Dermis blood vessel endothelial cell (primary cell): ENCODE measurements at regions not wholly inside any gene's neighbourhood (a gene's known extent, or its start where the extent isn't known, plus 50 kb on each side); places are given as distances from the start of the nearest gene placed in this dataset.

Experiments
- DNase-seq: peaks from one replicate; pipeline ENCODE4 v3.0.0; 2010

DNA sequence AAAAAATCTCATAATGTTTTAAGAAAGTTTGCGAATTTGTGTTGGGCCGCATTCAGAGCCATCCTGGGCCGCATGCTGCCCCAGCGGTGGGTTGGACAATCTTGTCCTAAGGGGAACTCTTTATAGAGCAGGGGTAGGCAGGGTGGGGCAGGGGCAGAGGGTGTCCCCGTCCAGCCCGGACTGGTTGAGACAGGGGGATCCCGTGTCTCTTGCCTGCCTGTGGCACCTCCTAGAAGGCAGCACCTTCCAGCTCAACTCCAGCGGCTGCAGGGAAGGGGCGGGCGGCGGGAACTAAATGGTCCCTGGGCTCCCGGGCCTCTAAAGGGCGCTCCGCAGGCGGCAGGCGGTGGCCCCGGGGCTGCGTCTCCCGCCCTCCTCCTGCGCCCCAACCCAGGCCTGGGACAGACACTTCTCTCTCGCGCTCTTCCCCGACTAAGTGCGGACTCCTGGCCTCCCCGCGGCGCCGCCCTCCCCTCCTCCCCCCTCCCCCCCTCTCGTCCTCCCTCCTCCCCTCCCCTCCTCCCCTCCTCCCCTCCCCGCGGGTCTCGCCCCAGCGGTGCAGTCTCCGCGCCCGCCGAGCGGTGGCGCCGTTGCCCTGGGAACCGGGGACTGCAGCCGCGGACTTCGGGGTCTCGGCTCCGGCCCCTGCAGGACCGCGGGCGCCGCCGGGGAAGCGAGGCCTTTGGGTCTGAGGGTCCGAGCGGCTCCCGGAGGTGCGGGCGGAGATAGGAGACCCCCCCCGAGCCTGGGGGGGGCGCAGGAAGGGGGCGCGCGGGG lies 132.6 kb downstream of the MRPL36 start:
- peak; percentile 30 for DNase-seq

DNA sequence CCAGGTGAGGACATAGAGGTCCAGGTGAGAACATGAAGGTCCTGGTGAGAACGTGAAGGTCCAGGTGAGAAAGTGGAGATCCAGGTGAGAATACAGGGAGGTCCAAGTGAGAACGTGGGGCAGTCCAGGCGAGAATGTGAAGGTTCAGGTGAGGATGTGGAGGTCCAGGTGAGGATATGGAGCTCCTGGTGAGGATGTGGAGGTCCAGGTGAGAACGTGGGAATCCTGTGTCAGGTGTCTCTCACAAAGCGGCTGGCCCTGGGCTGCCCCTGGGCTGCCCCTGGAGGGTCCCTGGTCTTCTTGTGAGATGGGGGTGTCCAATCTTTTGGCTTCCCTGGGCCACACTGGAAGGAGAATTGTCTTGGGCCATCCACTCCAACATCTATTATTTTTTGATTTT lies 133.4 kb downstream of the MRPL36 start:
- DNase-seq, result no peak

DNA sequence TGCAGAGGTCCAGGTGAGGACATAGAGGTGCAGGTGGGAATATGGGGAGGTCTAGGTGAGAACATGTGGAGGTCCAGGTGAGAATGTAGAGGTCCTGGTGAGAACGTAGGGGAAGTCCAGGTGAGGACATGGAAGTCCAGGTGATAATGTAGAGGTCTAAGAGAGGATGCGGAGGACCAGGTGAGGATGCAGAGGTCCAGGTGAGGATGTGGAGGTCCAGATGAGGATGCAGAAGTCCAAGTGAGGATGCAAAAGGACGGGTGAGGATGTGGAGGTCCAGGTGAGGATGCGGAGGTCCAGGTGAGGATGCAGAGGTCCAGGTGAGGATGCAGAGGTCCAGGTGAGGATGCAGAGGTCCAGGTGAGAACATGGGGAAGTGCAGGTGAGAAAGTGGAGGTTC lies 133.8 kb downstream of the MRPL36 start:
- no peak for DNase-seq

DNA sequence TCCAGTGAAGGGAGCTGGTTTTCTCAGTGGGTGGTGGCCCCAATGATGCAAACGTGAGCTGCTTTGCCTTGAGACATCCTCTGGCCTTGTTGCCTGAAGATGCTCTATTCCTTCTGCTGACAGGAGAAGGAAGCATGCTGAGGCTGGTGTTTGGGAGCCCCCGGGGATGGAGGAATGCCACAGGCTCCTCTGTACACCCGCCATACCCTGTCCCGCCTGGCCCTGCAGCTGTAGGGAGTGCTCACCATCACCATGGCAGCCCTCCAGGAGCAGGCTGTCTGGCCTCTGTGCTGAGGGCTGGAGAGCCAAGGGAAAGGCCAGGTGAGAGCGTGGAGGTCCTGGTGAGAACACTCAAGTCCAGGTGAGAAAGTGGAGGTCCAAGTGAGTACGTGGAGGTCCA lies 134.4 kb downstream of the MRPL36 start:
- DNase-seq, result no peak

DNA sequence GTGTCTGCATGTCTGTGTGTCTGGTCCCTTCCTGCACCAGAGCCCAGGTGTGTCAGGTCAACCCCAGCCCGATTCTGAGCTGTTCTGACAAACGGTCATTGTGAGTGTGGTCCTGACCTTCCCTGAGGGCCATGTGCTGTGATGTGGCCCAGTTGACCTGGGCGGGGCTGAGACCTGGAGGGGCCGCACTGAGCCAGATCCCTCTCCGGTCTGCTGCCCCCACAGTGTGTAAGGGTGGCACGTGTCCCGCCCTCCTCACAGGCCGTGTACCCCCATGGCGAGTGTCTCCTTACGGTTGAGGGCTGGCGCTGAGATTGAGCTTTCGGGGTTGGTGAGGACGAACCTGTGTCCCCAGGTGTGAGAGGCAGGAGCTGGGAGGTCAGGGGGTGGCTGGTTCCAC lies 136.5 kb downstream of the MRPL36 start:
- no peak for DNase-seq

DNA sequence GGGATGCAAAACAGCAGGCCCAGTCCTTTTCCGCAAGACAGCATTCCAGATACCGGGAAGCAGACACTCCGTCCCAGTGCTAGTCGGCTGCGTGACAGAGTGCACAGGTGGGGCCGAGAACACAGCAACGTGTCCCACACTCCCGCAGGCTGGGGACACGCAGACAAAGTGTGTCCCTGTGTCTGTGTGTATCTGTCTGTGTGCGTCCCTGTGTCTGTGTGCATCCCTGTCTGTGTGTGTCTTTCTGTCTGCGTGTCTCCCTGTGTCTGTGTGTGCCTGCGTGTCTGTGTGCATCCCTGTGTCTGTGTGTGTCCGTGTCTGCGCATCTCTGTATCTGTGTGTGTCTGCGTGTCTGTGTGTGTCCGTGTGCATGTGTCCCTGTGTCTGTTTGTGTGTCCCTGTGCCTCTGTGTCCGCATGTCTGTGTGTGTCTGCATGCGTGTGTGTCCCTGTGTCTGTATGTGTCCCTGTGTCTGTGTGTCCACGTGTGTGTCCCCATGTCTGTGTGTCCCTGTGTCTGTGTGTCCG lies 137.0 kb downstream of the MRPL36 start:
- DNase-seq, result no peak

DNA sequence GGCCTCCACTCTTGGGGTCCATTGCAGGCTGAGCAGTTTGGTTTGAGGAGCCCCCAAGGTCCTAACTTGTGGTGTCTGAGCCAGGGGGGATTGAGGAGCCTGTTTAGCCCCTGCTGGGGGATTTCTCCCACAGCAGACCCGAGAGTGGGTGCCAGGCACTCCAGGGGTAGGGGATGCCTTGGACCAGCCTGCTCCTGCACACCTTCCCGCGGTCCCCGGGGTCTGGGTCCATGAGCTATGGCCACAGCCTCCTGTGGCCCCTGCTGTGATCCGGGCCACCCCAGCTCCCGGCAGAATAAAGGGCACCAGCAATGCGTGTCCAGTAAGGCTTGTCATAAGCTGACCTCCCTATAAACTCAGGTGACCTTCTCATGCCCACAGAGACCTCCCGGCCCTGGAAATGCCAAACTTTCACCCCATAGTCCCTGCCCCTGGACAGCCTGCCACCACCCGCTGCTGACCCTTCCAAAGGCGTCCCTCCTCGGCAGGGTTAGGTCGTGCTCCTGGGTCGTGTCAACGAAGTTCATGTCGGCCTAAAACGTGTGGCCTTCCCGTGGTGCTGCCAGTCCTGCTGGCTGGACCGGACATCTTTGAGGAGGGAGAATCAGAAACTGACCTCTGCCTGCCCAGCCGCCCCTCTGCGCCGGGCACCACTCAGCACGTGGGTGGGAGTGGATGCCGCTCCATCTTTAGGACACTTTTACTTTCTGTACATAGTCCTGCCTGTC lies 137.6 kb downstream of the MRPL36 start:
- no peak for DNase-seq

GRCh38 chr5:1661311-1661710 lies 137.6 kb upstream of the LPCAT1 start:
- no peak for DNase-seq

- DNase-seq, result no peak
These were observed 136.8 kb upstream of the LPCAT1 start for GRCh38 chr5:1660511-1660910.

DNA sequence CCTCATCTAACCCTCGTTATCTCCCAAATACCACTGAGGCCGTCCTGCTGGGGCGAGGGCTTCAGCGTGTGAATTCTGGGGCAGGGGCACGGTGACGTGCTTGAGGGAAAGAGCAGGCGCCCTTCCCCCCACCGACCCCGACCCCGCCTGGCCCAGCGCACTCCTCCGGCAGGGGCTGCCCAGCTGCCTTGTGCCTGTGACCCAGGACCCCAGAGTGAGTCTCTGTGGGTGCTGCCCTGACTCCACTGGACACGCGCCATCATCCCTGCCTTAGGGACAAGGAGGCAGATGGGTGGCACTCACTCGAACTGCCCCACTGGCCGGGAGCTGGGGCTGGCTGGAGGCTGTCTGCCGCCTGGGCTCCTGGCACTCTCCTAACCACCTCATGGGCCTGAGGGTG lies 136.2 kb upstream of the LPCAT1 start:
- no peak for DNase-seq

- DNase-seq, result no peak
These were observed 135.6 kb upstream of the LPCAT1 start for GRCh38 chr5:1659100-1659981.

- DNase-seq, result no peak
These were observed 134.9 kb upstream of the LPCAT1 start for GRCh38 chr5:1658665-1659064.

DNA sequence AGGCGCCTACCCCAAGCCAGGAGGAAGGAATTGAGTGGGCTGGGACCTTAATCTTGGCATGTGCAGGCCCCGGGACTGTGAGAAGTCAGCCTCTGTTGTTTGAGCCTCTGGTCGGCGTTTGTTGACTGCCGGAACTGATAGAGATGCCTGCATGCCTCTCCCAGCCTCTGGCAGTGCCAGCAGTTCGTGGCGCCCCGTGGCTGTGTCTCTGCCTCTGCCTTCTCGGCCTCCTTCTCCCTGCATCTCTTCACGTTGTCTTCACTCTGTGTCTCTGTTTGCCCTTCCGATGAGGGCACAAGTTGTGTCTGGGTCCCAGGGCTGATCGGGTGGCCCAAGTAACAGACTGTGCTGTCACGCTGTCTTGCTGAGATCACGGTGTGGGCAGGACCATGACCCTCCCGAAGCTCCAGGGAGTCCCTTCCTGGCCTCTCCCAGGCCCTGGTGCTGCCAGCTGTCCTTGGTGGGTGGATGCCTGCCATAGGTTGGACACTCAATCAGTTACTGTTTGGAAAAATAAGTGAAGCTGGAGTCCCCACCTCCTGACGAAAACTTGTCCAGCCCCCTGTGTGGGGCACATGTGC lies 133.5 kb upstream of the LPCAT1 start:
- DNase-seq, result no peak

- no peak for DNase-seq
These were observed 132.7 kb upstream of the LPCAT1 start for GRCh38 chr5:1656271-1656975.

DNA sequence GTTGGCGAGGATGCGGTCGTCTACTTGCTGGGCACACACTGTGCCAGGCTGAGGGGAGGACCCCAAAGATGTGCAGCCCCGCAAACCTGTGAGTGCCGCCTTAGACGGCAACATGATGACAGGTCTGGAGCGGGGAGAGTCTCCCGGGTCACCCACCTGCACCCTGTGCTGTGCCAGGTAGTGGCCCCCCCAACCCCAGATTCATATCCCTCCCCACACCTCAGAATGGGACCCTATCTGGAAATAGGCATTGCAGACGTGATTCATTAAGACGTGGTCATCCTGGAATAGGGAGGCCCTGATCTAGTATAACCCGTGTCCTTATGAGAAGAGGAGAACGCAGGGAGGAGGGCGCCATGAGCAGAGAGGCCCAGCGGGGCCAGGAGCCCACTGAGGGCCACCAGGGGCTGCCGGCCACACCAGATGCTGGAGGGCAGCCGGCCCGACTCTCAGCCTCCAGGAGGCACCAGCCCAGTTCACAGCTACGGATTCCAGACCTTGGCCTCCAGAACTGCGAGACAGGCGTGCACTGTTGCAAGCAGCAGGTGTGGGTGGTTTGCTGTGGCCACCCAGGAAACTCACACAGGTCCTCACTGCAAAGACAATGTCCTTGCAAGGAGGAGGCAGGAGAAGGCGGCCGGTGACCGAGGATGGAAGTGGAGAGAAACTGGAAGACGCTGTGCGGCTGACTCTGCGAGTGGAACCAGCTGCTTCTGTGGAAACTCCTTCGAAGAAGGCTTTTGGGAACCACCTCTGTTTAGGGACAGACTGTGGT lies 131.9 kb upstream of the LPCAT1 start:
- DNase-seq, result no peak

DNA sequence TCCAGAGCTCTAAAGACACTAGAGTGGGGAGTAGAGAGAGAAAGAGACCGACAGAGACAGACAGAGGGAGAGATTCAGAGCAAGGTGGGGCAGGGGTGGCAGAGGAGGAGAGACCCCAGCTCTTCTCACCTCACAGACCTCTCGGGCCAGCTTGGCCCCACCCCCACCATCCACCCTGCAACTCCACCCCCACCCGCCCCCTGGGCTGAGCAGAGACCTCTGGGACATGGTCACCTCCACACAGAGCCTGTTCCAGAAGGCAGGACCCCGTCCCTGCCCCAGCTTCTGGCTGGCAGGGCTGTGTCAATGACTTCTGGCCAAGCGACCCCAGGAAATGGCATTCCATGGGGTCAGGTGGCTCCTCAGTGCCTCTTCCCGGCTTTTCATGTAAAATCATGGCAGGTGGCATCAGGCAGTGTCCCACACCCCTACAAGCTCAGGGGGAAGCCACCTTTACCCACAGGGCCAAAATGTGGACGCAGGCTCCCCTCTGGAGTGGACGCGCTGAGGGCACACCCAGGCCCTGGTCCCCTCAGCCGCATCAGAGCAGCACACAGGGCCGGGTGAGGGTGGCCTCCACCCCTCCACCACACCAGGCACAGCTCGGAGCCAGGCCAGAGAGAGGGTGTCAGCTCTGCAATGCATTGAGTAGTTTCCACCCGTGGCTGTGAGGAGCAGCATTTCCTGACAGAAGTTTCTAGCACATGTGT lies 131.2 kb upstream of the LPCAT1 start:
- DNase-seq, result no peak

DNA sequence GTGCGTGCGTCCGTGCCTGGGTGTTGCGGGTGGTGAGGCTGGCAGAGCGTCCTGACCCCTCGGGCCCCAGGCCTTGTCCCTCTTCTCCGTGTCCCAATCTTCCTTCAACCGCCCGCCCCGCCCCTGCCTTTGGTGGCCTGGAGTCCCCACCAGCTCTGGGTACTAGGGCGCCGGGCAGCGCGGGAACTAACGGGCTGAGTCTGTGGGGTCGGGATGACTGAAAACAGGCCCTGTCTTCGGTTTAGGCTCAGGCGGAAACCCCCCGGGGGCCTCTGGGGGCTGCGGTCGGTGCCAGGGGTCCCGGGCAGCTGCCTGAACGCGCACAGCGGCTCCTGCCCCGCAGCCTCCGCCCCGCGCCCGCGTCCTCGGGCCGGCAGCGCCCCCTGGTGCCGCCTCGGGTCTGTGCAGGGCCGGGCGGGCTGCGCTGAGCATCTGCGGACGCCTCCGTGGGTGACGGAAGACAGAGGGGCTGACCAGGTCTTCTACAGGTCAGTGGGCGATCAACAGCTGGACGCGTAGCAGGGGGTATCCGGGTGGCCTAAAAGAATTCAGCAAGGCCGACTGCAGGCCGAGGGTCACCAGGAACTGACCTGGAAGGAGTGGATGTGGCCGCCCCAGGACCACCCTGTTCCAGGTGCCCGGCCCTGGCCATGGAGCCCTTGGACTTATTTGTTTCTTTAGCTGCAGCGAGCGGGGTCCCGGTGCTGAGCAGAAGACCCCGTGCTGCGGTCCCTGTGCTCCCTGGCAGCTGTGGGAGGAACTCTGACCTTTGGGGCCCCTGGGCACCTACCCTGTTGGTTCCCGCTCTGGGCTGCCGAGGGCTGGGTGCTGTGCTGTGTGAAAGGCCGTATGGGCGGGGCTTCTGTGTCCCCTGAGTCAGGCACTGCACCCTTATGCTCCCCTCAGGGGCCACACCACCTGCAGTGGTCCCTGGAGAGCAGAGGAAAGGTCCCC lies 130.2 kb upstream of the LPCAT1 start:
- peak; percentile 20 for DNase-seq

DNA sequence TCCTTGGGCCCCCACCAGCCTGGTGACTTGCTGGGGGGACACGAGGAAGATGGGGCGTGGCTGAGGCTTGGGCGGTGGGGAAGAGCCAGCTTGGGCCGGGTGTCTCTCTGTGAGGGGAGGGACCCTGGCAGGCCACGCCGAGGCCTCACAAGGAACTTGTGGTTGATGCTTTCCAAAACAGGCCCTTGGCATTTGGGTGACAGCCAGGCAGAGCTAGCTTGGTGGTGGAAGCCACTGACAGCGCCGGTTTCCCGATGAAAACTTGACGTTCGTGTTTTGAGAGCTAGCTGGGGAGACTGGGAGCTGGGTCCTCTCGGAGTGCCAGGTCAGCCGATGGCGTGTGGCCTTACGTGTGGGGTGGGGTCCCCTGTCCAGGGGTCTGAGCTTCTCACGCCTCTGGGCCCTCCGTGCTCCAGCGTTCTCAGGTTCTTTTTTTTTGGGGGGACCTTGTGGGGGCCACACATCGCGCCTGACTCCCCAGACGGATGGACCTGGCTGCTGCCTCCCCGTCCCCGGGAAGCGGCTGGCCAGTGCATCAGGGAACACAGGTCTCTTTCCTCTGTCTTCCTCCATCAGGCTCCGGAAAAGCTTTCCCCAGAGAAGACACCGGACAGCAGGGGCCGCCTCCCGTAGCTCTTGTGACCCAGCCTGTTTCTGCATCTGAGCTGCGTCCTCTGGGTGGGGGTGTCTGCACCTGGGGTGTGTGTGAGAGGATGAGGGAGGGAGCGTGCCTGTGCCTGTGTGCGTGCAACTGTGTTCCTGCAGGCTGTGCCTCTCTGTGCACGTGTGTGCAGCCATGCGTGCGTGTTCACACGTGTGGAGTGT lies 129.3 kb upstream of the LPCAT1 start:
- DNase-seq, result no peak
